Common myeloid progenitor, CD34-positive (primary cell): ENCODE measurements at regions not wholly inside any gene's neighbourhood (a gene's known extent, or its start where the extent isn't known, plus 50 kb on each side); places are given as distances from the start of the nearest gene placed in this dataset.
A peak's percentile ranks its signal among the peaks of the same experiment; 100 is the strongest.

Experiments used
- CTCF ChIA-PET: fragments of 350-600 bp; sonication (Branson Sonifier 250); formaldehyde crosslinking; loops from one replicate; lab custom pipeline; 2021; ENCODE audit warnings: antibody characterized with exemption; lab: Charles Lee
- POLR2A ChIA-PET: fragments of 350-600 bp; sonication (Branson Sonifier 250); formaldehyde crosslinking; loops from one replicate; lab custom pipeline; 2021; ENCODE audit warnings: antibody characterized with exemption; lab: Charles Lee
- DNase-seq, 3 donors: peaks; one replicate each; pipeline versions ENCODE4 v3.0.0 to v3.0.0-alpha.2; 2013
- H3K27ac ChIP-seq, 2 experiments: 1 replicate in 1 of 2; 2 replicates in 1 of 2; pipeline ENCODE4 v1.7.0; 2013; ENCODE audit warnings: inconsistent platforms in 2 of 2, low read length in 2 of 2, mild to moderate bottlenecking in 2 of 2, low read depth in 1 of 2, moderate library complexity in 1 of 2; ENCODE audit not compliant: severe bottlenecking in 2 of 2, insufficient read depth in 1 of 2, poor library complexity in 1 of 2
- H3K27me3 ChIP-seq, 5 experiments: replicated peaks in 2 of 5; 1 replicate in 3 of 5; 2 replicates in 2 of 5; pipeline versions ENCODE4 v1.6.1 to v1.7.0; 2013; ENCODE audit warnings: low read length in 4 of 5, mild to moderate bottlenecking in 2 of 5, moderate library complexity in 2 of 5, inconsistent platforms in 1 of 5; ENCODE audit not compliant: insufficient read depth in 5 of 5, control insufficient read depth in 4 of 5
- H3K36me3 ChIP-seq, 4 experiments: 1 replicate in 2 of 4; 2 replicates in 2 of 4; pipeline versions ENCODE4 v1.6.1 to v1.7.0; 2013; ENCODE audit warnings: low read length in 3 of 4, control low read depth in 1 of 4, mild to moderate bottlenecking in 1 of 4; ENCODE audit not compliant: control insufficient read depth in 4 of 4, insufficient read depth in 4 of 4
- H3K4me1 ChIP-seq, 4 experiments: 1 replicate in 3 of 4; 2 replicates in 1 of 4; pipeline versions ENCODE4 v1.6.1 to v1.7.1; 2013; ENCODE audit warnings: low read length in 3 of 4, mild to moderate bottlenecking in 3 of 4, control low read depth in 1 of 4, inconsistent platforms in 1 of 4, moderate library complexity in 1 of 4; ENCODE audit not compliant: control insufficient read depth in 4 of 4, insufficient read depth in 4 of 4; ENCODE audit errors: control extremely low read depth in 1 of 4
- H3K4me3 ChIP-seq, 7 experiments: 1 replicate in 4 of 7; 2 replicates in 3 of 7; pipeline versions ENCODE4 v1.5.1 to v1.7.0; 2013; ENCODE audit warnings: mild to moderate bottlenecking in 7 of 7, low read length in 6 of 7, moderate library complexity in 6 of 7, inconsistent platforms in 2 of 7, low read depth in 2 of 7, control low read depth in 1 of 7; ENCODE audit not compliant: insufficient read depth in 4 of 7, control insufficient read depth in 1 of 7; ENCODE audit errors: extremely low read depth in 1 of 7
- H3K9me3 ChIP-seq, 5 experiments: 1 replicate in 4 of 5; 2 replicates in 1 of 5; pipeline versions ENCODE4 v1.6.1 to v1.7.1; 2013; ENCODE audit warnings: low read length in 4 of 5, mild to moderate bottlenecking in 2 of 5, inconsistent platforms in 1 of 5, low read depth in 1 of 5, moderate library complexity in 1 of 5; ENCODE audit not compliant: control insufficient read depth in 4 of 5, insufficient read depth in 2 of 5; ENCODE audit errors: control extremely low read depth in 1 of 5
- WGBS: methylation state at CpG from one replicate; pipeline ENCODE4 v1.1.5; 2013; ENCODE audit not compliant: insufficient coverage; 5-methylcytosine and 5-hydroxymethylcytosine counted together

DNA sequence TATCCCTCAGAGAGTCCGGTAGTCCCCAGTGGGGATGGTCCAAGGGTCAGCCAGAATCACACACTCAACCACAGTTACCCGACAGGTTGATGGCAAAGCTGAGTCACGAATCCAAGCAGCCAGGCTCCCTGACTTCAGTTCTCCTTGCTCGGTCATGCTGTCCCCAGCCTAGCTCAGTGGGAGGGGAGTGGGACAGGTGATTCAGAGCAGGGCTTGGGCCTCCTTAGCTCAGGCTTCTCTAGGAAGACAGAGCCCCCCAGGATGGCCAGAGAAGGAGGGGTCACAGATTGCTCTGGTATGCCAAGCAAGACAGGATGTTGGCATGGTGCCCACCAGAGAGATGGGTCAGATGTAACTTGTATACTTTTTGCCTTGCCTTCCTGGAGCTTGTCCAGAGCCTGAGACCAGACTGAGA, 66.5 kb downstream of the EFNB1 start:
- ChIA-PET CTCF (interaction anchor here (0.8 to 1.4 kb wide), 4 partner anchors 13 to 28 kb away, joined by 3 to 5 read pairs (median 4); no protein-coding TSS in a partner anchor), POLR2A (interaction anchor here (0.9 kb wide), 1 partner anchor 31 kb away, joined by 3 read pairs; no protein-coding TSS in a partner anchor)
- DNase-seq, result peak; percentile 61 to 93 (median 89)
- Histone ChIP-seq H3K9me3 (no peaks in the 10 kb centered on the region), H3K4me1 (peaks cover 0 to 33% (median 25%) of the 10 kb centered on the region in 4 experiments), H3K27ac (peak overlapping the region in 1 of 2 experiments; percentile 63), H3K36me3 (no peaks in the 10 kb centered on the region), H3K4me3 (peak overlapping the region in 1 of 7 experiments; percentile 20), H3K27me3 (no peaks in the 10 kb centered on the region)
- WGBS, result 66% methylated on average over 4 of the region's 4 CpGs

DNA sequence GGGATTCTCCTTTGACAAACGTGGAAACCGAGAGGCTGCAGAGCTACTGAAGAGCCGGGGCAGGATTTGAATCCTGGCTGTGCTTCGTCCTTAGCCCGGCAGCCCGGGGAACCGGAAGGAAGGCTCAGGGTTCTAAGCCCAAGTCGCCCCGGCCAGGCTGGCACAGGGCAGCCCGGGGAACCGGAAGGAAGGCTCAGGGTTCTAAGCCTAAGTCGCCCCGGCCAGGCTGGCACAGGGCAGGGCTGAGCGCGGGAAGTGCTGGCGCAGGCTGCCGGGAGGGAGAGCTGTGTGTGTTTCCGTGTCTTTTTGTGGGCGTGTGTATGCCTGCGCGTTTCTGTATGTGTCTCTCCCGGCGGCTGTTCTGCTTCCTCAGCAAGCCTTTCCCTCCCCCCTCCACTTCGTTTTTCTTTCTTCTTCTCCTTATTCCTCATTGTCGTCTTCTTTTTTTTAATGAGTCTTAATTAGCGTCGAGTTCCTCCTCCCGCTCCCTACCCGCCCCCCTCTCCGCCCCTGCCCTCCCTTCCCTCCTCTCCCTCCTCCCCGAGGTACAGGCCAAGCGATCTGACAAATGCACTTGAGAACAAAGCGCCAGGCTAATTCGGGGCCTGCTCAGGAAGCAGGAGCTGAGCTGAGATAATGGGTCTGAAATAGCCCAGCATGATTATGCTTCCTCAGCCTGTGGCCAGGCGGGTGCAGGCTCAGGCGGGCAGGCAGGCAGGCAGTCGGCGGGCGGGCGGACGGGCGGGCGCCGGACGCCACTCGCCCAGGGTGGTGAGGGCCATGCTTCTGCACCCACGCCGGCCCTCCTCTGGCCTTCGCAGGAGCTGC, 65.9 kb downstream of the EFNB1 start:
- Histone ChIP-seq H3K4me3 (peak overlapping the region in 2 of 7 experiments; percentile 32 to 48), H3K27me3 (no peaks in the 10 kb centered on the region), H3K4me1 (peaks cover 0 to 35% (median 25%) of the 10 kb centered on the region in 4 experiments), H3K9me3 (no peaks in the 10 kb centered on the region), H3K36me3 (no peaks in the 10 kb centered on the region), H3K27ac (peak overlapping the region in 1 of 2 experiments; percentile 63)
- peak; percentile 88 to 97 (median 93) for DNase-seq
- WGBS, result 30% methylated on average over 33 of the region's 49 CpGs
- CTCF ChIA-PET, result interaction anchor here (0.8 to 1.6 kb wide), 6 partner anchors 13 to 67 kb away, joined by 3 to 8 read pairs (median 4); partner anchors contain the start of gene EFNB1
- POLR2A ChIA-PET, result interaction anchor here (0.8 to 0.9 kb wide), 3 partner anchors 17 to 66 kb away, joined by 3 read pairs; partner anchors contain the start of gene EFNB1

DNA sequence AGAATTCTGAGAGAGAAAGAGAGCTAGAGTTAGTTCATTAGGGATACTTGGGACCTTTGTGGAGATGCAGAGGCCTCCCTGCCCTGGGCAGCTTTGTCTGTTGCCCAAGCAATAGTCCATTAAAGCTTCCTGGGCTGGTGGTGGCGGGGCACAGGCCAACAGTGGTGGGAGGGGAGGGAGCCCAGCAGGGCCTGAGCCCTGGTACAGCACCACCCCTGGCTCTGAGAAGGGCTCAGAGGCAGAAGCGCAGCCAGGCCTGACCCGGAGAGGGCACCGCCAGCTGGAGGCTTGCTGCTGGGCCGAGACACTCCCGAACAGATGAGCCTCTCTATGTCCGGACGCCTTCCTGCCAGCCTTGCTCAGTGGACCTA, 65.3 kb downstream of the EFNB1 start:
- CTCF ChIA-PET, result interaction anchor here (0.6 to 1.6 kb wide), 6 partner anchors 24 to 149 kb away, joined by 3 to 8 read pairs (median 4); partner anchors contain the start of gene EFNB1
- peaks cover 0 to 40% (median 26%) of the 10 kb centered on the region in 4 experiments for H3K4me1 ChIP-seq

DNA sequence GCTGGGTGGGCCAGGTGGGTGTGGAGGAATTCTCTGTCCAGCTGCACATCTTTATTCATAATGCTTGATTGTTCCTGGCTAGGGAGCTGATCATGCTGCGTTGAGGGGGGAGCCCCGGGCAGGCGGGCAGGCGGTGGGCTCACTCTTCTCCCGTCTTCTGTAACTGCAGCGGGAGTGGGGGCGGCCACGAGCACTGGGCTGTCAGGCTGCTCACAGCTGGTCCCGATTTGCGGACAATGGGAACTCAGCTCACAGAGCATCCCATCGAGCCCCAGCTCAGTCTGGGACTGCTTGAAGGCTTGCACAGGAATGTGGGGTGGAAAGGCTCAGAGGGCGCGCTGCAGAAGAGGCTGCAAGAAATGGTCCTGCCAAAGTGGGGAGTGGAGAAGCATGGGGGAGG, 63.8 kb downstream of the EFNB1 start:
- no peak for DNase-seq
- ChIA-PET POLR2A (no interaction called here), CTCF (interaction anchor here (1.4 to 1.8 kb wide), 2 partner anchors 48 to 59 kb away, joined by 4 read pairs; no protein-coding TSS in a partner anchor)
- H3K27ac ChIP-seq, result no peak overlapping the region
- H3K36me3 ChIP-seq, result no peaks in the 10 kb centered on the region
- peaks cover 0 to 45% (median 26%) of the 10 kb centered on the region in 4 experiments for H3K4me1 ChIP-seq
- peaks cover 0 to 3% (median 0%) of the 10 kb centered on the region in 5 experiments for H3K27me3 ChIP-seq
- no peak overlapping the region for H3K4me3 ChIP-seq
- no peaks in the 10 kb centered on the region for H3K9me3 ChIP-seq
- 86% methylated on average over 13 of the region's 13 CpGs for WGBS

More for the DNA sequence above, 65.3 kb downstream of the EFNB1 start:
- Histone ChIP-seq H3K9me3 (no peaks in the 10 kb centered on the region), H3K27me3 (no peaks in the 10 kb centered on the region), H3K4me3 (peak overlapping the region in 2 of 7 experiments; percentile 32 to 48), H3K27ac (peak overlapping the region in 1 of 2 experiments; percentile 63), H3K36me3 (no peaks in the 10 kb centered on the region)
- DNase-seq, result no peak
- POLR2A ChIA-PET, result interaction anchor here (0.8 to 0.9 kb wide), 2 partner anchors 17 to 65 kb away, joined by 3 read pairs; partner anchors contain the start of gene EFNB1
- 45% methylated on average over 5 of the region's 8 CpGs for WGBS

DNA sequence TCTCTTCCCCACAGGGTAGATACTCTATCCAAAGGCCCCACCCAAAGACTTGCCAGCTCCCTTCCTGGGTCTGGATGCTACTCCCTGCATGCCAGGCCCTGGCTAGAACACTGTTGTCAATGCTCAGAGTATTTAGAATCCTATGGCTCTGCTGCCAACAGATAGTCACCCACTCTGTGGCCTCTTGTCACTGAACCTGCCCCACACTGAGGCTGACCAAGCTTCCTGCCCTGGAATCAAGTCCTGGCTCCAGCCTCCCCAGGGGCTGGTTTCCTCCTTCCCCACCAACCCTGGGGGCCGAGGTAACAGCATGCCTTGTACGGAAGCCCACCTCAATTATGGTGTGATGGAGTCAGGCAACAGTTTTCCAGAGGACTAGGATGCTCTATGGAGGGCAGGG, 63.3 kb downstream of the EFNB1 start:
- H3K4me1 ChIP-seq, result peaks cover 0 to 44% (median 26%) of the 10 kb centered on the region in 4 experiments
- WGBS, result no CpG with 5 or more reads among the region's 2 CpGs
- peaks cover 0 to 6% (median 0%) of the 10 kb centered on the region in 5 experiments for H3K27me3 ChIP-seq
- no peak overlapping the region for H3K27ac ChIP-seq
- H3K9me3 ChIP-seq, result no peaks in the 10 kb centered on the region
- CTCF ChIA-PET, result interaction anchor here (1.8 kb wide), 1 partner anchor 48 kb away, joined by 4 read pairs; no protein-coding TSS in a partner anchor
- no peak for DNase-seq
- H3K4me3 ChIP-seq, result no peak overlapping the region
- H3K36me3 ChIP-seq, result no peaks in the 10 kb centered on the region
- POLR2A ChIA-PET, result no interaction called here
